ENCODE measurements at regions not wholly inside any gene's neighbourhood (a gene's known extent, or its start where the extent isn't known, plus 50 kb on each side); places are given as distances from the start of the nearest gene placed in this dataset.

GRCh38 chr9:28892538-28892937 is 1319.3 kb upstream of the C9orf72 start:
- 0 out of 7 replicates have a peak, but pooled peaks cover 0 to 2% (median 0%) of the 10 kb centered on the region in 4 experiments for H3K4me1 ChIP-seq (replicated peaks in 1 of 4; ENCODE audit: control insufficient read depth in 3 of 4, insufficient read depth in 4 of 4, low read length in 3 of 4)
- H2BK15ac ChIP-seq (ENCODE audit: low read length): no peak overlapping the region
- no peak overlapping the region for H2BK5ac ChIP-seq (ENCODE audit: low read depth, low read length)
- no peak overlapping the region for H2BK120ac ChIP-seq (replicated peaks; ENCODE audit: low read depth, low read length)
- no peak overlapping the region for H2AK5ac ChIP-seq (ENCODE audit: low read depth, low read length)
- H3K79me1 ChIP-seq (ENCODE audit: low read depth, low read length): no peaks in the 10 kb centered on the region
- no peak for TF ChIP-seq CHD1 (IDR thresholded peaks at IDR 0.05; ENCODE audit: low read depth, low read length)
- TF ChIP-seq RXRA (IDR thresholded peaks at IDR 0.05; ENCODE audit: insufficient read depth, low read depth, low read length): no peak
- TF ChIP-seq SP2 (IDR thresholded peaks at IDR 0.05; ENCODE audit: low read length): no peak
- no peaks in the 10 kb centered on the region for H3K27me3 ChIP-seq (replicated peaks in 1 of 4; ENCODE audit: control insufficient read depth in 3 of 4, extremely low read depth in 1 of 4, insufficient read depth in 3 of 4, low read length in 3 of 4)
- H4K8ac ChIP-seq (ENCODE audit: extremely low read depth, insufficient read depth, low read length): no peak overlapping the region
- no peak overlapping the region for H4K91ac ChIP-seq (replicated peaks; ENCODE audit: insufficient read length, low read length)
- FAIRE-seq (no peak), DNase-seq (ENCODE audit: low read depth in 1 of 2, low spot score in 2 of 2) (no peak)
- H4K20me1 ChIP-seq (replicated peaks in 1 of 2; ENCODE audit: control insufficient read depth in 1 of 2, insufficient read depth in 2 of 2, low read length in 2 of 2): no peaks in the 10 kb centered on the region
- no peak overlapping the region for H4K5ac ChIP-seq (ENCODE audit: insufficient read length, low read depth, low read length)
- no peak overlapping the region for H2BK20ac ChIP-seq (ENCODE audit: low read length)
- no peak overlapping the region for H3K14ac ChIP-seq (ENCODE audit: insufficient read length)
- POLR2A ChIA-PET (ENCODE audit: partially characterized antibody): no interaction called here
- no peak overlapping the region for H3K23ac ChIP-seq (ENCODE audit: insufficient read length)
- no peak overlapping the region for H3K4ac ChIP-seq (replicated peaks; ENCODE audit: insufficient read length, low read depth, low read length)
- no peak overlapping the region for H3K18ac ChIP-seq (ENCODE audit: extremely low read depth, low read length)
- no peak overlapping the region for H3K27ac ChIP-seq (ENCODE audit: low read depth, low read length)
- no peaks in the 10 kb centered on the region for H3K79me2 ChIP-seq (ENCODE audit: control insufficient read depth in 1 of 2, insufficient read depth in 2 of 2, low read length in 2 of 2)
- H2BK12ac ChIP-seq (ENCODE audit: low read depth, low read length): no peak overlapping the region
- no peaks in the 10 kb centered on the region for H3K9me3 ChIP-seq (ENCODE audit: insufficient read depth in 2 of 2, low read depth in 1 of 2, low read length in 1 of 2)
- H3K9ac ChIP-seq (replicated peaks in 1 of 4; ENCODE audit: extremely low read depth in 1 of 4, low read depth in 3 of 4, low read length in 3 of 4): no peak overlapping the region
- CTCF ChIA-PET (ENCODE audit: partially characterized antibody): no interaction called here
- no peak overlapping the region for H2AFZ ChIP-seq (ENCODE audit: low read length)
- H3K23me2 ChIP-seq (ENCODE audit: low read depth, low read length): no peaks in the 10 kb centered on the region
- H3K4me2 ChIP-seq (ENCODE audit: insufficient read depth in 1 of 2, low read depth in 2 of 2, low read length in 2 of 2): no peak overlapping the region
- no peaks in the 10 kb centered on the region; a peak in 1 of 8 replicates for H3K36me3 ChIP-seq (ENCODE audit: control insufficient read depth in 2 of 4, insufficient read depth in 4 of 4, low read length in 3 of 4)
- H3K4me3 ChIP-seq (ENCODE audit: extremely low read depth in 1 of 4, insufficient read depth in 2 of 4, low read depth in 3 of 4, low read length in 4 of 4): no peak overlapping the region
- WGBS, 2 experiments (ENCODE audit: extremely low coverage in 1 of 2, insufficient coverage in 1 of 2, insufficient read length in 1 of 2, insufficient replicate concordance in 2 of 2, low coverage in 1 of 2, low lambda C conversion rate in 2 of 2, missing lambda C conversion rate in 1 of 2): 87% methylated on average over 1 of the region's 1 CpG; no CpG with 5 or more reads in 1 of the 2 experiments
- H3K56ac ChIP-seq (replicated peaks; ENCODE audit: insufficient read length, low read depth, low read length): no peak overlapping the region
